ENCODE measurements at regions not wholly inside any gene's neighbourhood (a gene's known extent, or its start where the extent isn't known, plus 50 kb on each side); places are given as distances from the start of the nearest gene placed in this dataset.
"Not testable (repeated sequence)": the region's sequence is repeated elsewhere in the genome, so short reads cannot be mapped to it uniquely, and the experiment has no call there.

DNA sequence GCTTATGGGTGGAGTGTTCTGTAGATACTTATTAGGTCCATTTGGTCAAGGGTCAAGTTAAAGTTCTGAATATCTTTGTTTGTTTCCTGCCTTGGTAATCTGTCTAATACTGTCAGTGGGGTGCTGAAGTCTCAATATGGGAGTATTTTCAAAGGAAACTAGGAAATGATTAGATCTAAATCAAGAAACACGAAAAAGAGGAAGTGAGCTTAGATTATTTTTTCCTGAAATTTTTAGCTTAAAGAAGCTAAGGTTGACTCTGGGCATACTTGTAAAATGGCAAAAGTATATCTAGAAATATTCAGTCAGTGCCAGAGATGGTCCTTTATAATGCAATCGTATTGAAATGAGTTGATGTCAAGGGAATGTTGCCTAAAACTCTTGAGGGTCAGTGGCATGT is 313.5 kb downstream of the ICE1 start:
- intact Hi-C loops (cut with DNase I) = no loop called here
- TF ChIP-seq, protein P1, sequence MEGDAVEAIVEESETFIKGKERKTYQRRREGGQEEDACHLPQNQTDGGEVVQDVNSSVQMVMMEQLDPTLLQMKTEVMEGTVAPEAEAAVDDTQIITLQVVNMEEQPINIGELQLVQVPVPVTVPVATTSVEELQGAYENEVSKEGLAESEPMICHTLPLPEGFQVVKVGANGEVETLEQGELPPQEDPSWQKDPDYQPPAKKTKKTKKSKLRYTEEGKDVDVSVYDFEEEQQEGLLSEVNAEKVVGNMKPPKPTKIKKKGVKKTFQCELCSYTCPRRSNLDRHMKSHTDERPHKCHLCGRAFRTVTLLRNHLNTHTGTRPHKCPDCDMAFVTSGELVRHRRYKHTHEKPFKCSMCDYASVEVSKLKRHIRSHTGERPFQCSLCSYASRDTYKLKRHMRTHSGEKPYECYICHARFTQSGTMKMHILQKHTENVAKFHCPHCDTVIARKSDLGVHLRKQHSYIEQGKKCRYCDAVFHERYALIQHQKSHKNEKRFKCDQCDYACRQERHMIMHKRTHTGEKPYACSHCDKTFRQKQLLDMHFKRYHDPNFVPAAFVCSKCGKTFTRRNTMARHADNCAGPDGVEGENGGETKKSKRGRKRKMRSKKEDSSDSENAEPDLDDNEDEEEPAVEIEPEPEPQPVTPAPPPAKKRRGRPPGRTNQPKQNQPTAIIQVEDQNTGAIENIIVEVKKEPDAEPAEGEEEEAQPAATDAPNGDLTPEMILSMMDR (IDR thresholded peaks at IDR 0.05; ENCODE audit: borderline replicate concordance, extremely low read depth, insufficient read depth) = no peak
- no peak for DNase-seq
- Histone ChIP-seq H3K4me3 (ENCODE audit: low read length in 3 of 3) (no peak overlapping the region), H3K4me1 (ENCODE audit: control insufficient read depth in 2 of 3, insufficient read depth in 2 of 3, low read depth in 1 of 3, low read length in 3 of 3) (no peaks in the 10 kb centered on the region), H3K27ac (ENCODE audit: low read depth in 2 of 2, low read length in 2 of 2) (no peak overlapping the region), H3K9ac (ENCODE audit: low read length in 3 of 3) (no peak overlapping the region), H3K27me3 (ENCODE audit: control insufficient read depth, insufficient read depth, low read length) (no peaks in the 10 kb centered on the region), H3K9me3 (ENCODE audit: control insufficient read depth in 2 of 3, insufficient read depth in 1 of 3, low read length in 3 of 3) (peaks cover 0 to 3% (median 2%) of the 10 kb centered on the region in 3 donors), H3K36me3 (ENCODE audit: control insufficient read depth in 2 of 3, insufficient read depth in 3 of 3, low read length in 3 of 3) (no peaks in the 10 kb centered on the region)
- FAIRE-seq = no peak

DNA sequence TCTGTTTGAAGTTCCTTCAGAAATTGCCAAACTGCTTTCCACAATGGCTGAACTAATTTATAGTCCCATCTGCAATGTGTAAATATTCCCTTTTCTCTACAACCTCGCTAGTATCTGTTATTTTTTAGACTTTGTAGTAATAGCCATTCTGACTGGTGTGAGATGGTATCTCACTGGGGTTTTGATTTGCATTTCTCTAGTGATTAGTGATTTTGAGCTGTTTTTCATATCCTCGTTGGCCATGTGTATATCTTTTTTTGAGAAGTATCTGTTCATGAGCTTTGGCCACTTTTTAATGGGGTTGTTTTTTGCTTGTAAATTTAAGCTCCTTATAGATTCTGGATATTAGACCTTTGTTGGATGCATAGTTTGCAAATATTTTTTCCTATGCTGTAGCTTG is 310.6 kb downstream of the ICE1 start:
- FAIRE-seq; H3K27ac ChIP-seq (ENCODE audit: low read depth in 2 of 2, low read length in 2 of 2); H3K9me3 ChIP-seq (ENCODE audit: control insufficient read depth in 2 of 3, insufficient read depth in 1 of 3, low read length in 3 of 3); H3K36me3 ChIP-seq (ENCODE audit: control insufficient read depth in 2 of 3, insufficient read depth in 3 of 3, low read length in 3 of 3); H3K9ac ChIP-seq (ENCODE audit: low read length in 3 of 3); H3K4me3 ChIP-seq (ENCODE audit: low read length in 3 of 3); H3K4me1 ChIP-seq (ENCODE audit: control insufficient read depth in 2 of 3, insufficient read depth in 2 of 3, low read depth in 1 of 3, low read length in 3 of 3); DNase-seq; H3K27me3 ChIP-seq (ENCODE audit: control insufficient read depth, insufficient read depth, low read length); intact Hi-C loops (cut with DNase I): not testable (repeated sequence)

DNA sequence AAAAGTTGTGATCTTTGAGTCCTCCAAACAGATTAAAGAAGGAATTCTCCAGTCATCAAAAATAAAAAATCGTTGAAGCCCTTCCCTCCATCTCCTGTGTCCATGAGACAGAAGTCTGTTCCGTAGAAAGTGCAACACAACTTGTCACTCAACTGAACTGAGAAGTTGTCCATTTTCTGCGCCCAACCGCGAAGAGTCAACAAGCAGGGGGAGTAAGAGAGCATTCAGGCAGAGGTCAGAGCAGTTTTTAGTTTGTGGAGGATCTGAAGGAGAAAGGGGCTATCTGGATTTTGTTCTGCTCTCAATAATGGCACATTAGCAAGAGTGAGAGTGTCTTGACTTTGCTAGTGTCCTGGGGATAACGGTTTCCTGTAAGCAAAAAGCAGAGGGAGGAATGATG is 303.9 kb downstream of the ICE1 start:
- TF ChIP-seq, protein P1 (IDR thresholded peaks at IDR 0.05; ENCODE audit: borderline replicate concordance, extremely low read depth, insufficient read depth) = no peak
- H3K9ac ChIP-seq (ENCODE audit: low read length in 3 of 3) = no peak overlapping the region
- H3K36me3 ChIP-seq (ENCODE audit: control insufficient read depth in 2 of 3, insufficient read depth in 3 of 3, low read length in 3 of 3) = no peaks in the 10 kb centered on the region
- FAIRE-seq (no peak), DNase-seq (no peak)
- H3K27ac ChIP-seq (ENCODE audit: low read depth in 2 of 2, low read length in 2 of 2) = no peak overlapping the region
- H3K4me1 ChIP-seq (ENCODE audit: control insufficient read depth in 2 of 3, insufficient read depth in 2 of 3, low read depth in 1 of 3, low read length in 3 of 3) = no peaks in the 10 kb centered on the region
- H3K9me3 ChIP-seq (ENCODE audit: control insufficient read depth in 2 of 3, insufficient read depth in 1 of 3, low read length in 3 of 3) = no peaks in the 10 kb centered on the region
- H3K4me3 ChIP-seq (ENCODE audit: low read length in 3 of 3) = no peak overlapping the region
- no peaks in the 10 kb centered on the region for H3K27me3 ChIP-seq (ENCODE audit: control insufficient read depth, insufficient read depth, low read length)
- intact Hi-C loops (cut with DNase I) = no loop called here

DNA sequence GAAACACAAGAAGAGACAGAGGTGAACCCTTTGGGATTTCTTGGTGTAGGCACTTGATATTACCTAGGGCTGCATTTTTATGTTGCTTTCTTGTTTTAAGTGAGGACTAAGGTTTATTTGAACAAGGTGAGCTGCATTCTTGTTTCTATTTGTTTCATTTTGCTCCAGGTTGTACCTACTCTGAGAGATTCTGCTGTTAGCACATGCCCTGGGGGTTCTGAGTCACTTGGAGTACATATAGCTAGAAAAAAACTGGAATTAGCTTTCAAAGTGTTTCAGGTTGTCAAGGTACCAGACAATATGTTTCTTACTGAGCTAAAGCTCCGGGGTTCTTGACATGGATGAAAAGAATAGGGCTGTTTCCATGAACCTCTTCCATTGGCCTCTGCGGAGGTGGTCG is 299.4 kb downstream of the ICE1 start:
- Histone ChIP-seq H3K27ac (ENCODE audit: low read depth in 2 of 2, low read length in 2 of 2) (no peak overlapping the region), H3K4me3 (ENCODE audit: low read length in 3 of 3) (no peak overlapping the region), H3K9me3 (ENCODE audit: control insufficient read depth in 2 of 3, insufficient read depth in 1 of 3, low read length in 3 of 3) (no peaks in the 10 kb centered on the region), H3K36me3 (ENCODE audit: control insufficient read depth in 2 of 3, insufficient read depth in 3 of 3, low read length in 3 of 3) (no peaks in the 10 kb centered on the region), H3K9ac (ENCODE audit: low read length in 3 of 3) (no peak overlapping the region), H3K4me1 (ENCODE audit: control insufficient read depth in 2 of 3, insufficient read depth in 2 of 3, low read depth in 1 of 3, low read length in 3 of 3) (no peaks in the 10 kb centered on the region), H3K27me3 (ENCODE audit: control insufficient read depth, insufficient read depth, low read length) (no peaks in the 10 kb centered on the region)
- FAIRE-seq = no peak
- intact Hi-C loops (cut with DNase I) = no loop called here
- DNase-seq = no peak
- TF ChIP-seq, protein P1 (IDR thresholded peaks at IDR 0.05; ENCODE audit: borderline replicate concordance, extremely low read depth, insufficient read depth) = no peak
